GM21381 (cell line): ENCODE measurements at regions not wholly inside any gene's neighbourhood (a gene's known extent, or its start where the extent isn't known, plus 50 kb on each side); places are given as distances from the start of the nearest gene placed in this dataset.
"Not testable (repeated sequence)": the region's sequence is repeated elsewhere in the genome, so short reads cannot be mapped to it uniquely, and the experiment has no call there.

Experiments
- ATAC-seq: cut with Tn5 transposase; IDR thresholded peaks from one replicate; pipeline ENCODE4 v1.9.1; 2021; ENCODE audit warnings: mild to moderate bottlenecking, moderate library complexity; ENCODE audit not compliant: unreplicated experiment

GRCh38 chr4:187098429-187098828 is 374.8 kb upstream of the FAT1 start:
- no peak for ATAC-seq

- no peak for ATAC-seq
Observed at GRCh38 chr4:187103351-187103750, 379.7 kb upstream of the FAT1 start.

- no peak for ATAC-seq
Observed at GRCh38 chr4:187108845-187109244, 385.2 kb upstream of the FAT1 start.

- no peak for ATAC-seq
Observed at GRCh38 chr4:187109636-187110035, 386.0 kb upstream of the FAT1 start.

- ATAC-seq, result no peak
Observed at GRCh38 chr4:187118166-187118565, 394.5 kb upstream of the FAT1 start.

GRCh38 chr4:187118602-187119120 is 395.0 kb upstream of the FAT1 start:
- ATAC-seq, result no peak

GRCh38 chr4:187124331-187124730 is 400.7 kb upstream of the FAT1 start:
- no peak for ATAC-seq

GRCh38 chr4:187125062-187125461 is 401.4 kb upstream of the FAT1 start:
- no peak for ATAC-seq

- no peak for ATAC-seq
Observed at GRCh38 chr4:187127456-187127855, 403.8 kb upstream of the FAT1 start.

GRCh38 chr4:187128222-187128621 is 404.6 kb upstream of the FAT1 start:
- ATAC-seq, result no peak

GRCh38 chr4:187128976-187129375 is 405.3 kb upstream of the FAT1 start:
- ATAC-seq, result no peak

GRCh38 chr4:187131826-187132225 is 408.2 kb upstream of the FAT1 start:
- not testable (repeated sequence) for ATAC-seq

- ATAC-seq, result no peak
Observed at GRCh38 chr4:187135878-187136277, 412.2 kb upstream of the FAT1 start.

- ATAC-seq, result no peak
Observed at GRCh38 chr4:187139141-187139540, 415.5 kb upstream of the FAT1 start.

GRCh38 chr4:187141101-187141500 is 417.4 kb upstream of the FAT1 start:
- ATAC-seq, result no peak

GRCh38 chr4:187149229-187149945 is 425.7 kb upstream of the FAT1 start:
- no peak for ATAC-seq

GRCh38 chr4:187157380-187157958 is 433.8 kb upstream of the FAT1 start:
- ATAC-seq, result no peak

GRCh38 chr4:187158003-187158402 is 434.3 kb upstream of the FAT1 start:
- no peak for ATAC-seq

GRCh38 chr4:187160486-187160885 is 436.8 kb upstream of the FAT1 start:
- no peak for ATAC-seq

- no peak for ATAC-seq
Observed at GRCh38 chr4:187166886-187167512, 443.3 kb upstream of the FAT1 start.

- no peak for ATAC-seq
Observed at GRCh38 chr4:187171706-187172339, 448.2 kb upstream of the FAT1 start.

- no peak for ATAC-seq
Observed at GRCh38 chr4:187172340-187172761, 448.7 kb upstream of the FAT1 start.
